CD4-positive, CD25-positive, alpha-beta regulatory T cell (primary cell): ENCODE measurements at regions not wholly inside any gene's neighbourhood (a gene's known extent, or its start where the extent isn't known, plus 50 kb on each side); places are given as distances from the start of the nearest gene placed in this dataset.

Experiments
- ATAC-seq, 2 donors: fragments of 150-1000 bp; cut with Tn5 transposase; one replicate each; pipeline ENCODE4 v1.10.0; 2021; ENCODE audit warnings: low read depth in 2 of 2, moderate number of reproducible peaks in 2 of 2, moderate library complexity in 1 of 2
- DNase-seq, 3 donors: peaks; one replicate each; pipeline versions ENCODE4 v3.0.0 to v3.0.0-alpha.2; 2012 to 2022; ENCODE audit warnings: mixed read lengths in 1 of 3
- H3K27ac ChIP-seq: one replicate; pipeline ENCODE4 v1.7.0; 2013; ENCODE audit warnings: mild to moderate bottlenecking, low read length; ENCODE audit not compliant: insufficient read depth, poor library complexity, severe bottlenecking
- H3K27me3 ChIP-seq: one replicate; pipeline ENCODE4 v1.7.0; 2013; ENCODE audit warnings: low read length; ENCODE audit not compliant: control insufficient read depth, insufficient read depth
- H3K36me3 ChIP-seq: one replicate; pipeline ENCODE4 v1.7.0; 2013; ENCODE audit warnings: mild to moderate bottlenecking, low read length, moderate library complexity; ENCODE audit not compliant: control insufficient read depth, insufficient read depth
- H3K4me1 ChIP-seq: 2 replicates; pipeline ENCODE4 v1.7.0; 2013; ENCODE audit warnings: mild to moderate bottlenecking, low read length; ENCODE audit not compliant: insufficient read depth, control insufficient read depth, poor library complexity, severe bottlenecking
- H3K4me3 ChIP-seq: one replicate; pipeline ENCODE4 v1.7.0; 2013; ENCODE audit warnings: low read depth, mild to moderate bottlenecking, low read length, moderate library complexity
- H3K9me3 ChIP-seq, 2 experiments: 1 replicate in 1 of 2; 2 replicates in 1 of 2; pipeline ENCODE4 v1.7.0; 2013; ENCODE audit warnings: low read length in 2 of 2, mild to moderate bottlenecking in 1 of 2, moderate library complexity in 1 of 2; ENCODE audit not compliant: control insufficient read depth in 2 of 2
- H3K27ac Mint-ChIP-seq, 3 donors: one replicate each; pipeline ENCODE4 v1.8.0; 2020 to 2022; ENCODE audit warnings: mild to moderate bottlenecking in 3 of 3, mixed read lengths in 3 of 3, moderate library complexity in 2 of 3
- H3K27me3 Mint-ChIP-seq: one replicate; pipeline ENCODE4 v1.8.0; 2022; ENCODE audit warnings: mild to moderate bottlenecking, mixed read lengths
- H3K36me3 Mint-ChIP-seq: one replicate; pipeline ENCODE4 v1.8.0; 2020; ENCODE audit warnings: mixed read lengths
- H3K4me1 Mint-ChIP-seq, 4 donors: one replicate each; pipeline ENCODE4 v1.8.0; 2020 to 2022; ENCODE audit warnings: mixed read lengths in 4 of 4, mild to moderate bottlenecking in 1 of 4
- H3K4me3 Mint-ChIP-seq, 4 donors: one replicate each; pipeline ENCODE4 v1.8.0; 2020 to 2022; ENCODE audit warnings: mild to moderate bottlenecking in 4 of 4, mixed read lengths in 4 of 4, moderate library complexity in 3 of 4
- H3K9me3 Mint-ChIP-seq, 7 donors: one replicate each; pipeline ENCODE4 v1.8.0; 2020 to 2022; ENCODE audit warnings: mixed read lengths in 7 of 7, mild to moderate bottlenecking in 3 of 7, moderate library complexity in 2 of 7

- Histone ChIP-seq H3K4me1 (no peaks in the 10 kb centered on the region), H3K36me3 (no peaks in the 10 kb centered on the region), H3K4me3 (no peak overlapping the region), H3K27me3 (no peaks in the 10 kb centered on the region), H3K27ac (no peak overlapping the region), H3K9me3 (no peaks in the 10 kb centered on the region)
- Mint-ChIP-seq H3K27me3 (no peaks in the 10 kb centered on the region), H3K4me1 (no peaks in the 10 kb centered on the region), H3K4me3 (no peak overlapping the region), H3K36me3 (no peaks in the 10 kb centered on the region), H3K27ac (no peak overlapping the region), H3K9me3 (peaks cover 0 to 27% (median 4%) of the 10 kb centered on the region in 7 donors)
- DNase-seq (no peak), ATAC-seq (no peak)
Observed at GRCh38 chr12:17159506-17160300, 553.7 kb upstream of the LMO3 start.

- no peak for ATAC-seq
- peaks cover 0 to 34% (median 8%) of the 10 kb centered on the region in 7 donors for H3K9me3 Mint-ChIP-seq
- no peaks in the 10 kb centered on the region for H3K27me3 ChIP-seq
- no peak overlapping the region for H3K4me3 Mint-ChIP-seq
- H3K4me3 ChIP-seq = no peak overlapping the region
- DNase-seq = no peak
- no peaks in the 10 kb centered on the region for H3K27me3 Mint-ChIP-seq
- H3K9me3 ChIP-seq = peaks cover 2 to 6% of the 10 kb centered on the region in 2 experiments
- H3K36me3 ChIP-seq = no peaks in the 10 kb centered on the region
- no peaks in the 10 kb centered on the region for H3K4me1 ChIP-seq
- H3K27ac ChIP-seq = no peak overlapping the region
- H3K4me1 Mint-ChIP-seq = no peaks in the 10 kb centered on the region
- H3K27ac Mint-ChIP-seq = no peak overlapping the region
- no peaks in the 10 kb centered on the region for H3K36me3 Mint-ChIP-seq
Observed at GRCh38 chr12:17158201-17158600, 552.2 kb upstream of the LMO3 start.

- Histone ChIP-seq H3K4me3 (no peak overlapping the region), H3K36me3 (no peaks in the 10 kb centered on the region), H3K4me1 (no peaks in the 10 kb centered on the region), H3K27me3 (no peaks in the 10 kb centered on the region), H3K27ac (no peak overlapping the region), H3K9me3 (peaks cover 2 to 11% of the 10 kb centered on the region in 2 experiments)
- Mint-ChIP-seq H3K36me3 (no peaks in the 10 kb centered on the region), H3K9me3 (peaks cover 0 to 35% (median 12%) of the 10 kb centered on the region in 7 donors), H3K27me3 (no peaks in the 10 kb centered on the region), H3K27ac (no peak overlapping the region), H3K4me1 (no peaks in the 10 kb centered on the region), H3K4me3 (no peak overlapping the region)
- DNase-seq = no peak
- ATAC-seq = no peak
Observed at GRCh38 chr12:17151917-17152316, 546.0 kb upstream of the LMO3 start.

GRCh38 chr12:17148706-17149105, 542.7 kb upstream of the LMO3 start:
- H3K36me3 Mint-ChIP-seq = no peaks in the 10 kb centered on the region
- DNase-seq (no peak), ATAC-seq (no peak)
- H3K9me3 ChIP-seq = peaks cover 2 to 7% of the 10 kb centered on the region in 2 experiments
- H3K27ac Mint-ChIP-seq = no peak overlapping the region
- H3K4me3 ChIP-seq = no peak overlapping the region
- no peaks in the 10 kb centered on the region for H3K4me1 ChIP-seq
- H3K36me3 ChIP-seq = no peaks in the 10 kb centered on the region
- H3K4me3 Mint-ChIP-seq = no peak overlapping the region
- peaks cover 0 to 29% (median 10%) of the 10 kb centered on the region in 7 donors for H3K9me3 Mint-ChIP-seq
- no peaks in the 10 kb centered on the region for H3K27me3 Mint-ChIP-seq
- H3K4me1 Mint-ChIP-seq = no peaks in the 10 kb centered on the region
- H3K27me3 ChIP-seq = no peaks in the 10 kb centered on the region
- H3K27ac ChIP-seq = no peak overlapping the region

- H3K9me3 ChIP-seq = no peaks in the 10 kb centered on the region
- H3K4me1 Mint-ChIP-seq = no peaks in the 10 kb centered on the region
- no peaks in the 10 kb centered on the region for H3K36me3 ChIP-seq
- no peak overlapping the region for H3K4me3 ChIP-seq
- H3K4me3 Mint-ChIP-seq = no peak overlapping the region
- H3K36me3 Mint-ChIP-seq = no peaks in the 10 kb centered on the region
- peaks cover 0 to 40% (median 5%) of the 10 kb centered on the region in 7 donors for H3K9me3 Mint-ChIP-seq
- no peaks in the 10 kb centered on the region for H3K4me1 ChIP-seq
- H3K27me3 ChIP-seq = no peaks in the 10 kb centered on the region
- DNase-seq (no peak), ATAC-seq (no peak)
- H3K27me3 Mint-ChIP-seq = no peaks in the 10 kb centered on the region
- no peak overlapping the region for H3K27ac ChIP-seq
- H3K27ac Mint-ChIP-seq = no peak overlapping the region
Observed at GRCh38 chr12:17142856-17143255, 536.9 kb upstream of the LMO3 start.

- Mint-ChIP-seq H3K36me3 (no peaks in the 10 kb centered on the region), H3K4me3 (no peak overlapping the region)
- ATAC-seq = no peak
Observed at GRCh38 chr12:17139931-17140330, 534.0 kb upstream of the LMO3 start.

GRCh38 chr12:17137396-17137795, 531.4 kb upstream of the LMO3 start:
- Mint-ChIP-seq H3K27me3 (no peaks in the 10 kb centered on the region), H3K9me3 (peaks cover 4 to 18% (median 6%) of the 10 kb centered on the region in 7 donors), H3K4me3 (no peak overlapping the region), H3K27ac (no peak overlapping the region), H3K36me3 (no peaks in the 10 kb centered on the region), H3K4me1 (no peaks in the 10 kb centered on the region)
- Histone ChIP-seq H3K27ac (no peak overlapping the region), H3K36me3 (no peaks in the 10 kb centered on the region), H3K4me3 (no peak overlapping the region), H3K27me3 (no peaks in the 10 kb centered on the region), H3K9me3 (no peaks in the 10 kb centered on the region), H3K4me1 (no peaks in the 10 kb centered on the region)
- no peak for ATAC-seq
- DNase-seq = no peak

More at GRCh38 chr12:17139931-17140330, 534.0 kb upstream of the LMO3 start:
- H3K4me3 ChIP-seq = no peak overlapping the region
- DNase-seq = no peak
- H3K27me3 Mint-ChIP-seq = no peaks in the 10 kb centered on the region
- no peaks in the 10 kb centered on the region for H3K36me3 ChIP-seq
- peaks cover 0 to 33% (median 5%) of the 10 kb centered on the region in 7 donors for H3K9me3 Mint-ChIP-seq
- no peaks in the 10 kb centered on the region for H3K4me1 ChIP-seq
- no peak overlapping the region for H3K27ac ChIP-seq
- H3K9me3 ChIP-seq = no peaks in the 10 kb centered on the region
- no peak overlapping the region for H3K27ac Mint-ChIP-seq
- H3K4me1 Mint-ChIP-seq = no peaks in the 10 kb centered on the region
- no peaks in the 10 kb centered on the region for H3K27me3 ChIP-seq

- Histone ChIP-seq H3K4me3 (no peak overlapping the region), H3K4me1 (no peaks in the 10 kb centered on the region), H3K27me3 (no peaks in the 10 kb centered on the region), H3K36me3 (no peaks in the 10 kb centered on the region), H3K27ac (no peak overlapping the region), H3K9me3 (peaks cover 0 to 3% of the 10 kb centered on the region in 2 experiments)
- Mint-ChIP-seq H3K9me3 (peaks cover 0 to 5% (median 4%) of the 10 kb centered on the region in 7 donors), H3K27ac (no peak overlapping the region), H3K36me3 (no peaks in the 10 kb centered on the region), H3K4me1 (no peaks in the 10 kb centered on the region), H3K4me3 (no peak overlapping the region), H3K27me3 (no peaks in the 10 kb centered on the region)
- DNase-seq = no peak
- ATAC-seq = no peak
Observed at GRCh38 chr12:17134315-17134714, 528.4 kb upstream of the LMO3 start.
